ENCODE measurements at regions not wholly inside any gene's neighbourhood (a gene's known extent, or its start where the extent isn't known, plus 50 kb on each side); places are given as distances from the start of the nearest gene placed in this dataset.

GRCh38 chr13:97780486-97780885 is 173.0 kb upstream of the IPO5 start:
- Histone ChIP-seq H3K4me1 (ENCODE audit: control insufficient read depth, insufficient read depth, low read length) (no peaks in the 10 kb centered on the region), H3K4me3 (ENCODE audit: low read depth, low read length) (no peak overlapping the region), H3K9me3 (ENCODE audit: control insufficient read depth, insufficient read depth, low read length) (no peaks in the 10 kb centered on the region), H3K27me3 (ENCODE audit: control insufficient read depth, insufficient read depth, low read length) (no peaks in the 10 kb centered on the region), H3K27ac (ENCODE audit: low read depth, low read length) (peak overlapping the region; percentile 37), H3K36me3 (ENCODE audit: control insufficient read depth, insufficient read depth, low read length) (no peaks in the 10 kb centered on the region)
- WGBS (ENCODE audit: insufficient coverage): 20% methylated on average over 2 of the region's 5 CpGs
- DNase-seq (ENCODE audit: low read depth in 4 of 6, low spot score in 6 of 6): peak in 3 of 6 donors; percentile 5 to 67 (median 28)

DNA sequence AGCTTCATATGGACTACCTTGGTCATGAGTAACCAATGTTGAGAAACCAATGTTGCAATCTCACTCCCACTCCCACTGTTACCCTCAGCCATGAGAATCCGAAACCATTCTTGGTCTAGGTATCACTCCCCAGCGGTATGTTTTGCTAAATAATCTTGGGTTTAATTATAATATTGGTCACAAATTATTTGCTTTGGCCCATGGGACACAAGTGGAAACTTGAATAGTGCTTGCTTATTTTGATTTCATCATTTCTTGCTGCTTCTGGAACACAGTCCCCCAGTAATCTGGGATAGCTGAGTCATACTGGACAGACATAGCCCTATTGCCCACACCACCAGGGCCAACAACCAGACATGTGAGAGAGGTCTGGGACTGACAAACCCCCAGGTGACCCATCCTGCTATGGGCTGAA is 171.6 kb upstream of the IPO5 start:
- WGBS (ENCODE audit: insufficient coverage): no CpG with 5 or more reads among the region's 2 CpGs
- no peak for DNase-seq (ENCODE audit: low read depth in 4 of 6, low spot score in 6 of 6)
- no peak overlapping the region for H3K4me3 ChIP-seq (ENCODE audit: low read depth, low read length)
- no peak overlapping the region for H3K27ac ChIP-seq (ENCODE audit: low read depth, low read length)
- H3K9me3 ChIP-seq (ENCODE audit: control insufficient read depth, insufficient read depth, low read length): no peaks in the 10 kb centered on the region
- H3K27me3 ChIP-seq (ENCODE audit: control insufficient read depth, insufficient read depth, low read length): no peaks in the 10 kb centered on the region
- no peaks in the 10 kb centered on the region for H3K36me3 ChIP-seq (ENCODE audit: control insufficient read depth, insufficient read depth, low read length)
- no peaks in the 10 kb centered on the region for H3K4me1 ChIP-seq (ENCODE audit: control insufficient read depth, insufficient read depth, low read length)

- no CpG with 5 or more reads among the region's 1 CpG for WGBS (ENCODE audit: insufficient coverage)
- Histone ChIP-seq H3K4me3 (ENCODE audit: low read depth, low read length) (no peak overlapping the region), H3K36me3 (ENCODE audit: control insufficient read depth, insufficient read depth, low read length) (no peaks in the 10 kb centered on the region), H3K9me3 (ENCODE audit: control insufficient read depth, insufficient read depth, low read length) (no peaks in the 10 kb centered on the region), H3K4me1 (ENCODE audit: control insufficient read depth, insufficient read depth, low read length) (no peaks in the 10 kb centered on the region), H3K27me3 (ENCODE audit: control insufficient read depth, insufficient read depth, low read length) (no peaks in the 10 kb centered on the region), H3K27ac (ENCODE audit: low read depth, low read length) (no peak overlapping the region)
- DNase-seq (ENCODE audit: low read depth in 4 of 6, low spot score in 6 of 6): no peak
These were observed 167.0 kb upstream of the IPO5 start for GRCh38 chr13:97786510-97786909.

DNA sequence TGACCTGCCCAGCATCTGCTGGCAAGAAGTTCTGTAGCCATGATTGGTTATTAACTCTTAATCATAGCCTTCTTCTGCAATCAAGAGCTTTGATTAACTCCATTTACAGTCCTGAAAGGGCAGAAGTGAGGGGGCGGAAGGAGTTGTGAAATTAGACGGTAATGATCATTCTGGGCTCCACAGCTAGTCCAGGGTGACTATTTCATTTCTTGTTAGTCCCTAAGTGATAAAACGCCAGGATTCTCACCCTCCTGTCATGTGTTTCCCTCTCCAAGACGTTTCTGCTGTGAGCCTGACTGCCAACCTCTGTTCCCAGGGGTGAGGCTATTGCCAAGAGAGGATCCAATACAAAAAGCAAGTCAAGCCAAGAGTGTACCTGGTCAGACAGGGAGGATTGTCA is 155.9 kb upstream of the IPO5 start:
- Histone ChIP-seq H3K27ac (ENCODE audit: low read depth, low read length) (no peak overlapping the region), H3K27me3 (ENCODE audit: control insufficient read depth, insufficient read depth, low read length) (no peaks in the 10 kb centered on the region), H3K36me3 (ENCODE audit: control insufficient read depth, insufficient read depth, low read length) (no peaks in the 10 kb centered on the region), H3K4me3 (ENCODE audit: low read depth, low read length) (no peak overlapping the region), H3K9me3 (ENCODE audit: control insufficient read depth, insufficient read depth, low read length) (peaks cover 8% of the 10 kb centered on the region), H3K4me1 (ENCODE audit: control insufficient read depth, insufficient read depth, low read length) (no peaks in the 10 kb centered on the region)
- DNase-seq (ENCODE audit: low read depth in 4 of 6, low spot score in 6 of 6): no peak
- 100% methylated on average over 1 of the region's 4 CpGs for WGBS (ENCODE audit: insufficient coverage)

DNA sequence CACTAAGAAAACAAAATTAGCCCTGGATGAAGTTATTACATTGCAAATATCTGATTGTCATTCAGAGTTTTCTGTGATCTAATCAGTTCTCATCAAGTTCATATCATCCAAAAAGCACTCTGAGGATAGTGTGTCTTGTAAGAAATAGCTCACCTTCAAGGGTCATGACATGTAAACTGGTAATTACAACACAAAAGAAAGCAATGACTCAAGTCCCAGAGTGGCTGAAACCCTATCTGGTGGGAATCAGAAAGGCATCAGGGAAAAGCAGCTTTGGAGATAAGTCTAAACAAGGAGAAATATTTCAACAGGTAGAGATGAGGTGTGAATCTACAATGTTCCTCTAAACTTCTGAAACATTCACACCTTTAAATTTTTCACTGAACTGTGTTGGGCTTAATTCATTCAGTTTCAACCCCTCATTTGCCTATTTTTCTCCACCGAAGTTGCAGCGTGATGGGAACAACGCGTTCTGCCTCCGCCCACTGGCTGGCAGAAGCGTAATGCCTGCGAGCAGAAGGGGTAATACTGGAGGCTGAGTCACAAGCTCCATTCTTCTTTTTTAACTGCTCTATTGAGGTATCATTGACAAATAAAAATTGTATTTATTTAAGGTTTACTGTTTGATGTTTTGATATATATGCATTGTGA is 155.2 kb upstream of the IPO5 start:
- Histone ChIP-seq H3K27ac (ENCODE audit: low read depth, low read length) (no peak overlapping the region), H3K27me3 (ENCODE audit: control insufficient read depth, insufficient read depth, low read length) (no peaks in the 10 kb centered on the region)
- no peak for DNase-seq (ENCODE audit: low read depth in 4 of 6, low spot score in 6 of 6)

DNA sequence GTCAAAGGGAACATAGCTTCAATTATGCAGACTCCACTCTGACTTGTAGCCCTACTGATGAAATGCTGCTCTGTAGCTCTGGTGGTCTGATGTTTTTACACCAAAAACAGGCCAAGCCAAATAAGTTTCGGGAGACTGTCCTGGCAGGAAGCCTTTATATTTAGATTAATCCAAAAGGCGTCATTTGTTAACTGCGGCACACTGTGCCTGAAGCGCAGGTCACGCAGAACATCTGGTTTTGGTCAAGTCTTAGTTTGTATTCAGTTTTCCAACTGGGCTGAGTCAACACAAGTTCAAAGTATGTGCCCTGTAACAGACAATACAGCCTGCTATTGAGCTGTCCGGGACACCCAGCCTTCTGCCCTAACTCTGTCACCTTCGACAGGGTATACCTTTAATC is 154.6 kb upstream of the IPO5 start:
- H3K4me1 ChIP-seq (ENCODE audit: control insufficient read depth, insufficient read depth, low read length): no peaks in the 10 kb centered on the region
- H3K9me3 ChIP-seq (ENCODE audit: control insufficient read depth, insufficient read depth, low read length): peaks cover 6% of the 10 kb centered on the region
- no peak overlapping the region for H3K4me3 ChIP-seq (ENCODE audit: low read depth, low read length)
- 81% methylated on average over 7 of the region's 7 CpGs for WGBS (ENCODE audit: insufficient coverage)
- H3K27me3 ChIP-seq (ENCODE audit: control insufficient read depth, insufficient read depth, low read length): no peaks in the 10 kb centered on the region
- no peaks in the 10 kb centered on the region for H3K36me3 ChIP-seq (ENCODE audit: control insufficient read depth, insufficient read depth, low read length)
- H3K27ac ChIP-seq (ENCODE audit: low read depth, low read length): no peak overlapping the region
- DNase-seq (ENCODE audit: low read depth in 4 of 6, low spot score in 6 of 6): peak in 1 of 6 donors; percentile 71

More for the DNA sequence above, 155.2 kb upstream of the IPO5 start:
- Histone ChIP-seq H3K4me3 (ENCODE audit: low read depth, low read length) (no peak overlapping the region), H3K9me3 (ENCODE audit: control insufficient read depth, insufficient read depth, low read length) (peaks cover 6% of the 10 kb centered on the region), H3K36me3 (ENCODE audit: control insufficient read depth, insufficient read depth, low read length) (no peaks in the 10 kb centered on the region), H3K4me1 (ENCODE audit: control insufficient read depth, insufficient read depth, low read length) (no peaks in the 10 kb centered on the region)
- 96% methylated on average over 5 of the region's 7 CpGs for WGBS (ENCODE audit: insufficient coverage)

DNA sequence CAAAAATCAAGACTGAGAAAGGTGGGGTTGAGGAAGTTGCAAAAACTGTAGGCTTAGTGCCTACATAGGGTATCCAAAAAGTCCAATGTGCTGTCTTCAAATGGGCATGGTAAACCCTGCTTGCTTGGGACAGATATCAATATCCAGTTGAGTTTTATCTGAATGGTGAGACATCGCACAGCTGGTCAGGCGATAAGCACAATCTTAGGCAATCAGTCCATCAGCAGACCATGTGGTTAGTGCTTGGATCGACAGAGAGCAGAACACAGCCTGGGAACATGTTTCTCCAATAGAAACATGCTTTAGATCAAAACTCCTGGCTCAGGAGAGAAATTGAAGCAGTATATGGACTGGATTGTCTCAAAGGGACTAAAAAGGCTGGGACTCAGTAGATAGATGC is 151.3 kb upstream of the IPO5 start:
- Histone ChIP-seq H3K36me3 (ENCODE audit: control insufficient read depth, insufficient read depth, low read length) (no peaks in the 10 kb centered on the region), H3K27ac (ENCODE audit: low read depth, low read length) (no peak overlapping the region), H3K27me3 (ENCODE audit: control insufficient read depth, insufficient read depth, low read length) (no peaks in the 10 kb centered on the region), H3K4me3 (ENCODE audit: low read depth, low read length) (no peak overlapping the region), H3K9me3 (ENCODE audit: control insufficient read depth, insufficient read depth, low read length) (peaks cover 4% of the 10 kb centered on the region), H3K4me1 (ENCODE audit: control insufficient read depth, insufficient read depth, low read length) (no peaks in the 10 kb centered on the region)
- no peak for DNase-seq (ENCODE audit: low read depth in 4 of 6, low spot score in 6 of 6)
- WGBS (ENCODE audit: insufficient coverage): no CpG with 5 or more reads among the region's 3 CpGs

DNA sequence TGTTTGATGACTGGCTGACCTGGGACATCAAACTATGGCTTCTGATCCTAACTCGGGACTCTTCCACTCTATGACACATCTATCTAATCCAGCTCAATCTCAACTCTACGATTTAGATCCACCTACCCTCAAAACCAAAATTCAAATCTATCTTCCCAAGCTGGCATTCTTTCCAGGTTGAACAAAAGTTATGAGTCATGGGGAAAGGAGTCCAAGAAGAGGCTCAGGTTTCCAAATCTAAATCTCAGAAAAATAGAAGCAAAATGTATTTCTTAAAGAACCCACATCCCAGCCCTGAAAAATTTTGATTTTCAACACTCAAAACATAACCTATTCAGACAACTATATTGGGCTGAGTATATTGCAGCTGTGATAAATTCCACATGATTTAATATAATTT is 143.9 kb upstream of the IPO5 start:
- Histone ChIP-seq H3K4me3 (ENCODE audit: low read depth, low read length) (no peak overlapping the region), H3K27ac (ENCODE audit: low read depth, low read length) (no peak overlapping the region), H3K36me3 (ENCODE audit: control insufficient read depth, insufficient read depth, low read length) (no peaks in the 10 kb centered on the region), H3K27me3 (ENCODE audit: control insufficient read depth, insufficient read depth, low read length) (no peaks in the 10 kb centered on the region), H3K4me1 (ENCODE audit: control insufficient read depth, insufficient read depth, low read length) (no peaks in the 10 kb centered on the region), H3K9me3 (ENCODE audit: control insufficient read depth, insufficient read depth, low read length) (no peaks in the 10 kb centered on the region)
- peak in 1 of 6 donors; percentile 1 for DNase-seq (ENCODE audit: low read depth in 4 of 6, low spot score in 6 of 6)
- WGBS (ENCODE audit: insufficient coverage): no CpG with 5 or more reads among the region's 2 CpGs

DNA sequence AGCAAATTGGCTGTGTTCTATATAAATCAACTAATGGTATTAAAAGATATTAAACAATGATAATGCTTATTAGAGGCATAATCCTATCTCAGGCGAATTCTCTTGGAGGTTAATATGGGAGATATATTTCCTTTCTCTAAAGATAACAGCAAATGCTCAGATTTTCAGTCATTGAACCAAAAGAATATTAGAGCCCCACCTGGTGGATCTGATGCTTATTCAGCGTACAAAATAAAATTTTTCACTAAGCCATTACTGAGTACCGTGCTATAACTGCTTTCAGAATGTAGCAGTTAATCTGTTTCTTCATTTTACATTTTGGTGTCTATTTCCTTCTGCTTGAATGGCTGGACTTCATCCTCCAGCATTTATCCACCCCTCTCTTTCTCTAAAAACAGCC is 143.3 kb upstream of the IPO5 start:
- H3K36me3 ChIP-seq (ENCODE audit: control insufficient read depth, insufficient read depth, low read length): no peaks in the 10 kb centered on the region
- H3K27ac ChIP-seq (ENCODE audit: low read depth, low read length): no peak overlapping the region
- no peak overlapping the region for H3K4me3 ChIP-seq (ENCODE audit: low read depth, low read length)
- no peaks in the 10 kb centered on the region for H3K27me3 ChIP-seq (ENCODE audit: control insufficient read depth, insufficient read depth, low read length)
- DNase-seq (ENCODE audit: low read depth in 4 of 6, low spot score in 6 of 6): peak in 4 of 6 donors; percentile 35 to 90 (median 62)
- H3K9me3 ChIP-seq (ENCODE audit: control insufficient read depth, insufficient read depth, low read length): no peaks in the 10 kb centered on the region
- no peaks in the 10 kb centered on the region for H3K4me1 ChIP-seq (ENCODE audit: control insufficient read depth, insufficient read depth, low read length)
- WGBS (ENCODE audit: insufficient coverage): 67% methylated on average over 1 of the region's 3 CpGs

DNA sequence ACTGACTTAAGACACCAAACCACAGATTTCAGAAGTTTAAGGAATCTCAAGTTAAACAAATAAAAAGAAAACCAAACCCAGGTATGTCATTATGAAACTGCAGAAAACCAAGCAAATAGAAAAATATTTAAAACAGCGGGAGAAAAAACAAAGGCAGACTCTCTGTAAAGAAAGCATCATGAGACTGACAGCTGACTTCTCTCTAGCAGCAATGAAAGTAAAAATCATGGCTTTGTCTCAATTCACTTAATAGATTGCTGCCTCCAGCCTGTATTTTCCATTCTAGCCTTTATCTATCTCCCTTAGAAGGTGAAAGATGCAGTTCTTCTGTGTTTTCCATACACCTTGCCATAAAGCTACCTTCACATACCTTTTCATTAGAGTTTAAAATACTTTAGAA is 131.1 kb upstream of the IPO5 start:
- DNase-seq (ENCODE audit: low read depth in 4 of 6, low spot score in 6 of 6): no peak
- 100% methylated on average over 1 of the region's 1 CpG for WGBS (ENCODE audit: insufficient coverage)

More for the DNA sequence above, 131.1 kb upstream of the IPO5 start:
- Histone ChIP-seq H3K36me3 (ENCODE audit: control insufficient read depth, insufficient read depth, low read length) (no peaks in the 10 kb centered on the region), H3K27ac (ENCODE audit: low read depth, low read length) (no peak overlapping the region), H3K4me3 (ENCODE audit: low read depth, low read length) (no peak overlapping the region), H3K27me3 (ENCODE audit: control insufficient read depth, insufficient read depth, low read length) (no peaks in the 10 kb centered on the region), H3K4me1 (ENCODE audit: control insufficient read depth, insufficient read depth, low read length) (no peaks in the 10 kb centered on the region), H3K9me3 (ENCODE audit: control insufficient read depth, insufficient read depth, low read length) (no peaks in the 10 kb centered on the region)

All from spinal cord (tissue), 9 donors.